GM18511 (cell line): ENCODE measurements at regions not wholly inside any gene's neighbourhood (a gene's known extent, or its start where the extent isn't known, plus 50 kb on each side); places are given as distances from the start of the nearest gene placed in this dataset.
"Not testable (repeated sequence)": the region's sequence is repeated elsewhere in the genome, so short reads cannot be mapped to it uniquely, and the experiment has no call there.

Experiments used
- ATAC-seq: cut with Tn5 transposase; IDR thresholded peaks from one replicate; pipeline ENCODE4 v1.9.1; 2021; ENCODE audit warnings: mild to moderate bottlenecking, moderate library complexity; ENCODE audit not compliant: unreplicated experiment

DNA sequence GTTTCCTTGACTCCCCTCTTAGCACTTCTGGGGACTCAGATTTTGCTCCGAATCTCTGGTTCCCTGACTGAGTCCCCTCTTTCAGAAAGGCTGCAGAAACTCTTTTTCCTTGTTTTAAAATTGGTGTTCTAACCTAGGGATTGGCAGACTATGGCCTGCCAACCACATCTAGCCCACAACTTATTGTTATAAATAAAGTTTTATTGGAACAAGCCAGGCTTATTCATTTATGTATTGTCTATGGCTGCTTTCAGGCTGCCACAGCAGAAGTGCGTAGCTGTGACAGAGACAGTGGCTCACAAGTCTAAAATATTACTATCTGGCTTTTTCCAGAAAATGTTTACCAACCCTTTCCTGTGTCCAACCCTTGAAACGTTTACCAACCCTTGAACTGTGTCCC, 81.7 kb downstream of the IER5 start:
- no peak for ATAC-seq

DNA sequence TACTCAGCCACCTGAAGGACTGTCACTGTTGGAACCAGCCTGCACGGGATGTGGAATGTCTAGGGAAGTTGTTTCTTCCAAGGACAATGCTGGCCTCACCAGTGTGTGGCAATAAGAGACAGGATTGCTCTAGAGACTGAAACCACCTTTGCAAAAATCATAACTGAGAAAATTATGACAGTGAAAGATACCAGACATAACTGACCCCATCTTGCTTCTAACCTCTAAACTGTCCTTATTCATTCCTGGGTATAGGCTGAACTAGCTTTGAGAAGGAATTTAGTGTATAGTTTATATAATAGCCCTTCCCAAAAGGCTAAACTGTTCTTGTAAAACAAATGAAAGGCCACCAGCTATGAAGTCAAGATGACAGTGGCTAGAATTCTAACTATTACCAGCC, 83.6 kb downstream of the IER5 start:
- ATAC-seq = no peak

- ATAC-seq = no peak
Observed at GRCh38 chr1:181173761-181174447, 85.4 kb downstream of the IER5 start.

DNA sequence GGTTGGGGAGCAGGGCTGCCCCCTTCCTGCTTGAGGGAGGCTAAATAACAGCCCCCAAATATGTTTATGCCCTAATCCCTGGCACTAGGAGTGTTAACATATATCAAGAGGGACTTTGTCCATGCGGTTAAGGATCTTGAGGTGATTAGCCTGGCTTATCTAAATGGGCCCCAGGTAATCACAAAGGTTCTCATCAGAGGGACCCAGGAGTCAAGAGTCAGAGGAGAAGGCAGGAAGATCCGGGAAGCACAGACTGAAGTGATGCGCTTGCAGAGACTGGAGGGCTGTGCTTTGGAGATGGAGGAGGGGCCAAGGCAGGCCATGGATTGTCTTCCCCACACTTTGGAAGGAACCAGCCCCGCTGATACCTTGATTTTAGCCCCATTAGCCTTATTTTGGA, 86.4 kb downstream of the IER5 start:
- no peak for ATAC-seq

GRCh38 chr1:181175356-181175910, 86.9 kb downstream of the IER5 start:
- ATAC-seq = no peak

DNA sequence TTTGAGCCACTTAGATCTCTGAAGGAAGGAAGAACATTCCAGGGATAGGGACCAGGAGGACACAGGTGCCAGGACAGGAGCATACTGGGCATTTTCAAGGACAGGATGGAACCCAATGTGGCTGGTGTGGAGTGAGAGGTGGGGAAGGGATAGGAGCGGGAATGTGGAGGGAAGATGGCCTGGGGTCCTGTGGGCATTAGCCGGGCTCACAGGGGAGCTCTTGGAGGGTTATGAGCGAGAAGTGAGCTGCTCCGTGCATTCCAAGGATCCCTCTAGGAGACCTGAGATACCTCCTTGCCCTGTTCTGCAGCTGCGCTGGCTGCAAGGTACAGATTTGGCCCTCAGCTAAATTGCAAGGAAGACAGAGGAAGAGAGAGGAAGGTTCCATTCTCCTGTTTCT, 87.5 kb downstream of the IER5 start:
- ATAC-seq = no peak

DNA sequence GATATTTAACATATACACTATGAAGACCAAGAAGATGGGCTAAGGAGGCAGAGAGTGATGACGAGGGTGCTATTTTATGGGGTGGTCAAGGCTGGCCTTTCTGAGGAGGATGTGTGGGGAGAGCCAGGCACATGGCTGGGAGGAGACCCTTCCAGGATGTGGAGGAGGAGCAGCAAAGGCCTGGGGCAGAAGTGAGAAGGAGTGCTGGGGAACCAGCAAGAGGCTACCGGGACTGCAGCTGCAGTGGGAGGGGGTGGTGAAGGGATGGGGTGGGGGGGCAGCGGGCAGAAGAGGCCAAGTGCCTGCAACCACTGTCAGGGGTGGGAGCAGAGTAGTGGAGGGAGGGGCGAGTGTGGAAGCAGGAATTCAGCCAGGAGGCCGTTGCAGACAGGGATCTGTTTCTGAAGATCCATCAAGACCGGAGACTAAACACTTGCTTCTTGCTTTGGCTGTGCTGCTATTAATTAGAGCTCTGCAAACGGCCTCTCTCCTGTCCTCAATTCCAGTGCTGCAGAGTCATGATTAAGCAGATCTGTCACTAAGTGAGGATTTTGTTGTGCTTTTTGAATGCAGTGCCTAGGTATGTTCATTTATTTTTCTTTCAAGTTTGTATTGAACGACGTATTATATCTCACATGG, 89.9 kb downstream of the IER5 start:
- ATAC-seq = no peak

GRCh38 chr1:181179279-181179986, 90.9 kb downstream of the IER5 start:
- no peak for ATAC-seq

DNA sequence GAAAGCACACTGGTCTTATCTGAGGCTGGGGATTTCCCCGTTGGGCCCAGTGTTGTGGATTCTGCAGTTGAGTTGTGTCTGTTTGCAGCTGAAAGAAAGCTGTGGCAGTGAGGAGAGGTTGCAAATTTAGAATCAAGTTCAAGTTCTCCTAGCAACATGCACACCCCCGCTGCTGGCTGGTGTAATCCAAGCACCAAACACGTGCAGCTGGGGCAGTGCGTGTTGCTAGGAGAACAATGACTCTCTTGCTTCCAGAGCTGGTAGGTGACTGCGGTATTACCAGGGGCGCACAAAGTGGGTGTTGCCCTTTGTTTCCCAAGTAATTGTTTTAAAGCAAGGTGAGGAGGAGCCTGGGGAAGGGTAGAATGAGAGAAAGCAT, 91.5 kb downstream of the IER5 start:
- ATAC-seq = no peak

- ATAC-seq = no peak
Observed at GRCh38 chr1:181180407-181181031, 92.0 kb downstream of the IER5 start.

DNA sequence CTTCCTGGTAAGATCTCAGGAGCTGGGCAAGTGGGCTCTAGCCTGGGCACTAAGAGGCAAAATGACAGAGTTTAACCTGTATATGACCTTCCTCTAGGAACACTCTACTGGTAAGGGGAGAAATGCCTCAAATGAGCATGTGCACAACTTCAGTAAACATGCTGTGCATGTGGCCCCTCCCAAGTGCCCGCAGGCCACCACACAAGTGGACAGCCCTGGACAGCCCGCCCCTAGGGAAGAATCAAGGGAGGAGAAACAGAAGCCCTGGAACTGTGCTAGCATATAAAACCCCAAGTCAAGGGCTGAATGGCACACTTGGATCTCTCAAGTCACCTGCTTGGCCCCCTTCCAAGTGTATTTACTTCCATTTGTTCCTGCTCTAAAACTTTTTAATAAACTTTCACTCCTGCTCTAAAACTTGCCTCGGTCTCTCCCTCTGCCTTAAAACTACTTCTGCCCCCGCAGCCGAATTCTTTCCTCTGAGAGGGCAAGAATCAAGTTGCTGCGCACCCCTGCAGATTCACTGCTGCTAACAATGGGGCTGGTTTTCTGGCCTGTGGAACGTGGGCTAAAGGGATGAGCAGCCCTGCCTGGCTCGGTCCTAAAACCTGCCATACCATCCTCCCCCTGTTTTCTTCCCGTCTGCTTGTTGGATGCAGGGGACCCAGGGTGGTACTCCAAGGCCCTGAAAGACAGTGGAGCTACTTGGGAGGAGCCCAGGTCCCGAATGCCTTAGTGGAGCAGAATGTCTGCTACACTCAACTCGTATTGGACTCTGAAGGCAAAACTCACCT, 93.5 kb downstream of the IER5 start:
- ATAC-seq = no peak

DNA sequence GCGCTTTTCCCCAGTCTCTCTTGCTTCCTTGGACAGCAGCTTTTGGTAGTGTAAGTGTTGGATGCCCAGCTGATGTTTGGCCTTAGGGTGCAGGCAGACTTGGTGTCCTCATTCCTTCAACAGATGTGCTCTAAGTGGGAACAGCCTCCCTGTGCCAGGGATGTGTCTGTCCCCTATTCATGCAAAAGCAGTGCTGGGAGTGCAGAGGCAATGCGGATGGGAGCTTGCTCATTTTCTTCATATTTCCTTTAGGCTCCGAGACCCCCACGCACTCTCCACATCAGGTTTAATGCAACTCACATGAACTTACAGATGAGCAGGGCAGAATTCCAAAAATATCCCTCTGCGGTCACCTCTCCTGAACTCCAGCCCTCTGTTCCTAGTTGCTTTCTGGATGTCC, 96.1 kb downstream of the IER5 start:
- ATAC-seq = no peak

GRCh38 chr1:181185461-181185860, 97.0 kb downstream of the IER5 start:
- no peak for ATAC-seq

DNA sequence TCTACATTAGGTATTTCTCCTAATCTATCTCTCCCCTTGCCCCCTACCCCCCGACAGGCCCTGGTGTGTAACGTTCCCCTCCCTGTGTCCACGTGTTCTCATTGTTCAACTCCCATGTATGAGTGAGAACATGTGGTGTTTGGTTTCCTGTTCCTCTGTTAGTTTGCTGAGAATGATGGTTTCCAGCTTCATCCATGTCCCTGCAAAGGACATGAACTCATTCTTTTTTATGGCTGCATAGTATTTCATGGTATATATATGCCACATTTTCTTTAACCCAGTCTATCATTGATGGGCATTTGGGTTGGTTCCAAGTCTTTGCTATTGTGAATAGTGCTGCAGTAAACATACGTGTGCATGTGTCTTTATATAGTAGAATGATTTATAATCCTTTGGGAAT, 97.6 kb downstream of the IER5 start:
- ATAC-seq = not testable (repeated sequence)

- ATAC-seq = no peak
Observed at GRCh38 chr1:181187337-181188126, 99.0 kb downstream of the IER5 start.

- ATAC-seq = no peak
Observed at GRCh38 chr1:181189245-181189644, 100.7 kb downstream of the IER5 start.

- peak; percentile 80 for ATAC-seq
Observed at GRCh38 chr1:181189691-181190363, 101.3 kb downstream of the IER5 start.

DNA sequence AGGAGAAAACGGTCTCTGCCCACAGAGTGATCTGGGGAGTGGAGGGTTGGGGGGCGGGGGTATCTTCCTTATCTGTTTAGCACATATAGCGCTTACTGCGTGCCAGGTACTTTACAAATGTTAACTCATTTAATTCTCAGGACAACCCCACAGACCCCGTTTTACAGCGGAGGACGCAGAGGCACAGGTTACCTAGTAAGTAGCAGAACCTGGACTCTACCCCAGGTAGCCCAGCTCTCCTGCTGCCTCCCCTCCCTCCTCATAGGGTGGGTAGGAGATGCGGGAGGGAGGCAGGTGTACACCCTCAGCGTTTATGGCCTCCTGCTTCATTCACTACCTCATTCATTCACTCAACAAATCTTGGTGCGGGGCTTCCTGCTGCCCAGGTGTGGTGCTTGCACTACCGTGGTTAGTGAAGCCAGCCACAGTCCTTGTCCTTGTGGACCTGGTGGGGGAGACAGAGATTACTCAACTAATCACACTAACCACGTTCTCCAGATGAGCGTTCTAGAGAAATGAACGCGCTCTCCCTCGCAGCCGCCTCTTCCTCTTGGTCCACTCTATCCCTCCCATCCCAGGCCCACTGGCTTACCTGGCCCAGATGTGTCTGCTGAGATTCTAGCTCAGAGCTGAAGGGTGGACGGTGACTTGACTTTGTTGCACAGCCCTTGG, 102.0 kb downstream of the IER5 start:
- no peak for ATAC-seq
